G401.6 (cell line): ENCODE measurements at regions not wholly inside any gene's neighbourhood (a gene's known extent, or its start where the extent isn't known, plus 50 kb on each side); places are given as distances from the start of the nearest gene placed in this dataset.

Experiments used
- FAIRE-seq: peaks from 2 replicates; lab custom pipeline; 2012; peaks lifted over from hg19 to GRCh38; lab: Jason Lieb, UNC

DNA sequence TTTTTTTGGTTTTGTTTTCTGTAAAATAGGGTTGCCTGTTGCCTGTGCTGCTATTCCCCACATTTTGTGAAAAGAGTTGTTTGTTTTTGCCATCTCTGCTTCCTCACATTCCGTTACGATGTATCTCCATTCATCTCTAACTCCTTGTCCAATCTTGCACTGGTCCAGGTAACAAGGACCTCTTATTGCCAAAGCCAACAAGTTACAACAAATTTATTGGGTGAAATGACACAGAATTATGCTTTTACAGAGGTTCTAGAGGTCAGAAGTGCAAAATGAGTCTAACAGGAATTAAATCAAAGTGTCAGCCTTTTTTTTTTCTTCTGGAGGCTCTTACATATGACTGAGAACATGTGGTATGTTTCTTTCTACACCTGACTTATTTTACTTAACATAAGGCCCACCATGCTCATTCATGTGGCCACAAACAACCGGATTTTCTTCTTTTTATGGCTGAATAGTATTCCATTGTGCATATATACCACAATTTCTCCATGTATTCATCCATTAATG, 787.9 kb upstream of the B3GALT2 start:
- FAIRE-seq: no peak

DNA sequence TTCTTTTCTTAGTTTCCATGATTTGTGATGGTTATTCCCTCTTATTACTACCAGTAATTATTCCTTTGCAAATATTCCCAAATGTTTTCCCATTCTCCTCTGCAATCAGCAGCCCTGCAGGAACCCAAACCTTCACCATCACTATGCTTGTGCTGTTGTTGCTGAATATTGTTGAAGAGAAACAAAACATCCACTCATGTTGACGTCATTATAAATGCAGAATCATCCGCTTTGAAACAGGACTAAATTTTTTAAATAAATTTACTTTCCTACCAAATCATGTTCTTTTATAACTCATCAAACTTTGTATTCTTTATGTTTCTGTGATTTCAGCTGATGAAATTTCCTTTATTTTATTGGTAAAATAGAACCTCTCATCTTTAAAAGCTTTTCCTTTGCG, 787.0 kb upstream of the B3GALT2 start:
- FAIRE-seq: no peak

DNA sequence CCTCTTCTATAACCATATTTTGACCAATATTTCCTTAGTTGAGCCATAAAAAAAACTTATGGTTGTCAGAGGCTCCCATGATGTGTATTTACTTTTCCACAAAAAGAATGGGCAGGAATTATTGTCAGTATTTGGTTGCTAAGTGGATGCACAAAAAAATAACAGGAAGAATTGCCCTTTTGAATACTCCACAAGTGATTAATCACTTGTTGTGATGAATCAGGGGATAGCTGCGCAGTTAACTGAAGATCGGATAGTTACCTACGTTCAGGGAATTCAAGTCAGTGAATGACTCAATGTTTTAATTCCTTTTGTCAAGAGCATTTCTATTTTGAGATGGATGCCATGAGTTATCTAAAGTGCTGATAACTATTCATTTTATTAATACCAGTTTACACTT, 785.2 kb upstream of the B3GALT2 start:
- no peak for FAIRE-seq

DNA sequence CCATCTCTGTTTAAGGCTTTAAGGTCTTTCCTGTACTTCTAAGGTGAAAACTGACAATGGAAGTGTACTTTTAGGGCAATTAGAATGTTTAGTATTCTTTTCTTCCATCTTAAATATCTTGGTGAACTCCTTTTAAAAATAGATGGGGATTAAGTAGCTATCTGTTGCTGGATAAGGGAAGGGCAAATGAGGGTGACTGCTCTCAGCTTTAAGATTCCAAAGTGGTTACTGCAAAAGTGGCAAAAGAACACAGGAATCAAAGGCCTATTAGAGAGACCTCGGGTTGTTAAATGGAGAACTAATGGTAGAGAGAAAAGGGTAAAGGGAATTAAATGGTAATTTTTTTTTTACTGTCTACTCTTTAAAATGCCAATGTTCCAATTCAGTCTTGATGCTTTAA, 774.1 kb upstream of the B3GALT2 start:
- FAIRE-seq: no peak

DNA sequence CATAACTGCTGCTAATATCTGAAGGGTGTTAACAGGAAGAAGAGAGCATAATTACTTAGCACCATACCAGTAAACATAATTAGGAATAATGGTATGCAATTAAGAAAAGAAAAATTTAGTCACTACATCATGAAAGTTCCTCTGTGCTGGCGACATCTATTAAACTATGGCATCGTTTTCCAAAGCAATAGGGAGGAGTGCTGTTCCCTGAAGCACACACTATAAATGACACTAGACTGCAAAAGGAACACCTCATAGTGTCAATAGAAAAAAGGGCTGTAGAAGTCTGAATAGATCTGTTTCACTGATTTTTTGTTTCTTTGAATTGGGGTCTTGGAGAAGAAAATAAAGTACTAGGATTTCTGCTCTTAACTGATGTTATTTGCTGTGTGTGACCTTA, 773.6 kb upstream of the B3GALT2 start:
- FAIRE-seq: no peak

DNA sequence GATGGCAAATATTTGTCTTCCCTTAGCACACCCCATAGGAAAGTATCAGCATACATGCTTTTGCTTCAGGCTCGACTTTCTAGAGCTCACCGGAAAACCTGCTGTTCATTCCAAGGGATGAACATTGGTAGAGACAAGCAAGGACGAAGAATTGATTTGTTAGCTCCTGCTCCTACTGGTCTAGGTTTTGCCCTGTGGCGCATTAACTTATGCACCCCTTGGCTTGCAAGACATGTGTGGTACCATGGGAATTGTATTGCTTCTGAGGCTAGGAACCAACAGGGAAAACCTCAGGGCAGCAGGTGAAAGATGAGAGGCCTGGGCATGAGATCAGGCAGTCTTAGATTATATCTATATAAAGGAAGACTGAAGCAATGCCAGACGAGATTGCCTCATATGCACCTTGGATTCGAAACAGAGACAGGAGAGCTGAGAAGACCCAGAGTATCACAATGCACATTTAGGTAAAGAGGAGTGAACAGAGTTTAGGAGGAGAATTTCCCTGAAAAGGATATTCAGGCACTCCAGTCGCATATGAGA, 771.2 kb upstream of the B3GALT2 start:
- no peak for FAIRE-seq

DNA sequence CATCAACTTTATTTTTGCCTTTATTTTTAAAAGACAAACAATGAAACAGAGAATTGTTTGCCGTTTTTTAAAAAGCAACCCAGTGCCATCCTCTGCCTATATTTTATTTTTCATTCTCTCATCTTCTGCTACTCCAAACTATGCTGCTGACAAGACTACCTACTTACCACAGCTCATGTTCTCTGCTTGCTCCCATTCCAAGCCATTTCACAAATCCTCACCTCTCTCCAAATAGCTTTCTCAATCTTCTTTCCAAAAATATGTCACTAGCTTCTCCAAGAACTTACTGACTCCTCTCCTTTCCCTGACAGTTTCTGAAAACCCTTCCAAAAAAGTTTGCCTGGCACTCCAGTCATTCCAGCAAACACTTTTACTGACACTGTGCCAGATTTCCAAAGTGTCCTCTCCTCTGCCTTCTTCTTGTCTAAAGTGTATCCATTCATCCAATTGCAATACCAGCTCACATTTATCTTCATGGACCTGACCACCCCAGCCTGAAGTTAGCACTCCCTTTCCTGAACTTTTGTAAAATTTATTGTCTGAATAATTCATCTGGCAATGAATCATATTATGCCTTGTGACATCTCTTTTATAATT, 766.5 kb upstream of the B3GALT2 start:
- FAIRE-seq: no peak

DNA sequence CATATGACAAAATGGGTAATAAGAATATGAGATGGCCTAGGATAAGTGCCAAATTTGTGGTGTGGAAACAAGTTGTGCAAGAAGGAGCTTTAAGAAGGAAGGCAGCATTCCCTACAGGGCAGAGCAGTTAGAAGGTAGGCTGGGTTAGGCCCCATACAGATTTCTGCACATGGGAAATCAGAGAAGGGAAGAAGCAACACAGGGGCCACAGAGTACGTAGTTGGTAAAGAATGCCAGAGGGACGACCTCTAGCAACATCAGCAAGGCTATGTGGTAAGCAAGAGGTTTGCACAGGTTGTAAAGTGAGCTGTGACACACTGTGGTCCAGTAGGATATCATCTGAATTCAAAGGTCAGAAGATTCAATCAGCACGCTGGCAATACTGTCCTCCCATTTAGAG, 765.6 kb upstream of the B3GALT2 start:
- FAIRE-seq: no peak

DNA sequence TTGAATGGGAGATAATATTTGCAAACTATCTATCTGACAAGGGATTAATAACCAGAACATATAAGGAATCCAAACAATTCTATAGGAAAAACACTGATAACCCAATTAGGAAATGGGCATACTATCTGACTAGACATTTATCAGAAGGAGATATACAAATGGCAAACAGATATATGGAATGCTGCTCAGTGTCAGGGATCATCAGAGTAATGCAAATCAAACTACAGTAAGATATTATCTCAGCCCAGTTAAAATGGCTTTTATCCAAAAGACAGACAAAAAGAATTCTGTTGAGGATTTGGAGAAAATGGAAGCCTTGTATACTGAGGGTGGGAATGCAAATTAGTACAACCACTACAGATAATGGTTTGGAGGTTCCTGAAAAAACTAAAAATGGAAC, 758.0 kb upstream of the B3GALT2 start:
- no peak for FAIRE-seq

DNA sequence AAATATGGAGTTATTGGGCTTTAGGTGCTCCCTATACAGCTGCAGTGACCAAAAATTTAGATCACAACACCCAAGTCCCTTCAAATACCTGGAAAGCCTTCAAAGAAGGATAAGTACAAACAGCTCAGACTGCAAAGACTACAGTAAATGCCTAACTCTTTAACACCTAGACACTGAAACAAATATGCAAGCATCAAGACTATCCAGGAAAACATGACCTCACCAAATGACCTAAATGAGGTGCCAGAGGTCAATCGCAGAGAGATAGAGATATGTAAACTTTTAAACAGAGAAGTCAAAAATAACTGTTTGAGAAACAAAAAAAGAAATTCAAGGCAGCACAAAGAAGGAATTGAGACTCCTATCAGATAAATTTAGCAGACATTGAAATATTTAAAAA, 753.8 kb upstream of the B3GALT2 start:
- FAIRE-seq: no peak

DNA sequence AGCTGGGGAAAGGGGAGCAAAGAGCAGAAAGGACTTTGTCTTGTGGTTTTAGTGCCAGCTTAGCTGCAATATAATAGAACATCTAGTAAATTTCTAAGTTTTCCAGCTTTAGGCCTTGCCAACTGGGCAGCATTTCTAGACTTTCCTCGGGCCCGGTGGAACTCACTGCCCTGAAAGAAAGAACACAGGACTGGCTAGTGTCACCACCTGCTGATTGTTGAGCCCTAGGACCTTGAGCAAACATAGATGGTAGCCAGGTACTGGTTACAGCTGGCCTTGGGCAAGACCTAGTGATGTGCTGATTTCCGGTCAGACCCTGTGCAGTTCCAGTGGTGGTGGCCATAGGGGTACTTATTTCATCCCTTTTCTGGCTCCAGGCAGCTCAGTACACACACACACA, 753.2 kb upstream of the B3GALT2 start:
- FAIRE-seq: no peak

DNA sequence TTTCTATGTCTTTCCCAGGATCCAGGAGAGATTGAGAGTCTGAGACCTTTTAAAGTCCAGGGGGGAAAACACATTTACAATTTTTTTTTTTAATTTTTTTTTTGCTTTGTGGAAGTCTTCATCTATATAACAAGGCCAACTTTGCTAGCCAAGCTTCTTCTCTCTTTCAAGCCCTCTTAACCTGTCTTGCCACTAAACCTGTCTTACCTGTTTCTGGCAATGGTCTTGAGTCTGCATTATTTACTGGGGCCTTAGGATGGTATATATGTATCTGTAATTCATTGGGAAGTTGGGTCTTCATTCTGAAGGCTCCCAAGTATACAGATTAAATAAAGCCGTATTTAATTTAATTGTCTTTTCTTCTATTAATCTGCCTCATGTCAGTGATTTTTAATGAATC, 750.9 kb upstream of the B3GALT2 start:
- no peak for FAIRE-seq

DNA sequence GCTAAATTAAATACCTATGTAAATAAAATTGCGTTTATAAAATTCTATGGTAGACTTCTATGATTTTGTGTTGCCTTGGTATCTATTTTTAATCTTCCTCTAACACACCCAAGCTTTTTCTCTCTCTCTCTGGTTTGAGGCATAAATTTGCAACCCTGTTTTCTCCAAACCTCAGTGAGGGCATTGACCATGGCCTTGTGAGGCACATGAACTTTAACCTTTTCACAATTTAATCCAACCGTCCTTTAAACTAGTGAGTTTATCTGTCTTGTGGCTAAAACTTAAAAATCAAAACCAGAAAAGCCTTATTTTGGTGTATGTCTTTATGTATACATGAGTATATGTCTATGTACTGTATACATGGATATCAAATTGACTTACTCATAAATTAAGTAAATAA, 746.6 kb upstream of the B3GALT2 start:
- FAIRE-seq: no peak

DNA sequence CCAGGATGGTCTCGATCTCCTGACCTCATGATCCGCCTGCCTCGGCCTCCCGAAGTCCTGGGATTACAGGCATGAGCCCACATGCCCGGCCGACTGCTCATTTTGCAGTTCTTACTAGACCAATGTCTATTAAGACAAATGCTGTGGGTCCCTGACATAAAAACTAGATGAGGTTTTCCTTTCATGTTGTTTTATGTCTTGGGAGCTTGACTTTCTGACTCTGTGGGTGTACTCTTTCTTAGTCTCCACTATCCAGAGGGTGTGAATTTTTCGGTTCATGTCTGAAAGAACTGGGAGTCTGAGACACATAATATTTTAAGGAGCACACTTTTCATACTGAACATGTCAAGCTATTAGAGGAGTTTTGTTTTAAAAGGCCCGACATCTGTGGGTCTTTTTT, 744.9 kb upstream of the B3GALT2 start:
- FAIRE-seq: no peak

DNA sequence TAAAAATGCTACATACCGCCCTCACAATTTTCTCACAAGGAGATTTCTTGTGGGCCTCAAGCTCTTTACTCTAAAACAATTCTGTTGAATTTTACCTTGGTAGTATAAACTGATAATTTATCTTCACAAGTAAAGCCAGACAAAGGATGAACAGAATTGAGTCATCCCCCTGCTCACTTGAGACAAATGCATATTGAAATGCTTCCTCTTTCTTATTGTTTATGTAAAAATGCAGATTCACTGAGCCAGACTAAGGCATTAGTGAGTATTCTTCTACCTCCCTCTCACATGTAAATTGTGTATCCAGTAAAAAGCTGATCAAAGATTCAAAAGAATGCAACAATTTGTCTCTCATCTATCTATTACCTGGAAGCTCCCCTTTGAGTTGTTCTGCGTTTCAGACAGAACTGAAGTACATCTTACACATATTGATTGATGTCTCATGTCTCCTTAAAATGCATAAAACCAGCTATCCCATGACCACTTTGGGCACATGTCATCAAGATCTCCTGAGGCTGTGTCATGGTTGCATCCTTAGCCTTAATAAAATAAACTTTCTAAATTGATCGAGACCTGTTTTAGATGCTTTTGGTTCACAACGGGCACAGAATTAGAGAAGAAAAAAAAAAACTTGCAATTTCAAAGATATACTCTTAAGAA, 743.1 kb upstream of the B3GALT2 start:
- FAIRE-seq: no peak

DNA sequence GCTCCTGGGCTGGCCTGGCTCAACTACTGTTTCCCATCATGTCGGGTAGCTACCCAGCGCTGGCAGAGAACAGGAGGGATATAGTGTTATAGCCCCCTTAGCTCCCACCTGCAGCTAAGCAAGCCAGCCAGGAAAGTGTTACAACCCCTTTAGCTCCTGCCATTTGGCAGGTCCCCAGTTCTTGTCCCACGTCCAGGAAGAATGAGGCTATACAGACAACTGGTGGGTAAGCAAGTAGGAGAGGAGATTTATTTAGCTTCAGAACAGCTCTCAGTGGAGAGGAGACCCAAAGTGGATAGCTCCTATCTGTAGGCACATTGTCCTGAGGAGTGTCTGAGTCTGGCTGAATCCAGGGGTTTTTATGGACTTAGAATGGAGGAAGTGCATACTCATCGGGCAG, 741.1 kb upstream of the B3GALT2 start:
- FAIRE-seq: no peak

DNA sequence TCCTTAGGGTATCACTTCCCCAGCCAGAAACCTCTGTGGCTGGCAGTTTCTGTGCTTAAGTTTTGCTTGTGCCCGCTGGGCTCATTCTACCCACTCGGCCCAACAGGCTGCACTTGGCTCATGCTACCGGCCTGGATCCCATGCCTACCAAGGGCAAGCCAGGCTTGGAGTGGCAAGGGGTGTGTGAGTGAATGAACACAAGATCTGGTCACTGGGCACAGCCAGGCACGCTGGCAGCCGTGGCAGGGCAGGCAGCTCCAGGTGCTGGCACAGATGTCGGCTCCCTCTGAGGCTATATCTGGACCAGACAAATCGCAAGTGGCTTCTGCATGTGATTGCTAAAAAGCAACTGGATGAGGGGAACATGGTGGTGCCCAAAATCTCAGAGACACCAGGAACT, 740.5 kb upstream of the B3GALT2 start:
- no peak for FAIRE-seq

DNA sequence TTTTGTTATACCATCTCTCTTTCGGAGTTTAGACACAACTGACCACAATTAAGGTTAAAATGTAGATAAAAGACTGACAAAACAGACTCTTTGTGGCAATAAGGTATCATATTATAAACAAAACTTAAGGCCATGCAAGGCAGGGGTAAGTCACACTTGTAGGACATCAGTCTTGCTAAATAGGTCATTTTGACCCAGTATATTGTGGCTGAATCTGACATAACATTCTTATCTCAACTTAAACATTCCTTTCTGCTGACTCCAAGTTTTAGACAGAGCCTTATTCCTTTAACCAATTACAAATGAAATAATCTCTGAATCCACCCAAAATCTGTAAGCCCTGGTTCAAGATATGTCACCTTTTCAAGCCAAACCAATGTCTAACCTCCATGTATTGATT, 733.4 kb upstream of the B3GALT2 start:
- no peak for FAIRE-seq

DNA sequence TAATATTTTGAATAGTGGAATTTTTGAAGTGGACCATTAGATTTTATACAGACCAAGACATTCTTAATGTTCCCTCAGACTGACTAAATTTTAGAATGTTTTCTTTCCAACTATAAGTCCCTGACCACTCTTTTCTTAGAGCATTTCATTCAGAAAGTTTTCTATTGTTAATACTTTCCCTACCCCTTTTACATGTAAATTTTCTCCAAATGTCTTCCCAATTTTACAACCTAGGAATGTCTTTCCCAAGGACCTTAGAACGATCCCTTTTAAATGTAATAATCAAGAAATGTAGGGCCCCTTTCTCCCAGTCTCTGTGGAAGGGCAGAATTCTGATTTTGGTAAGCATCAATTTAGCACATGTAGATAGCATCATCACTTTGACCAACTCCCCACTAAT, 730.0 kb upstream of the B3GALT2 start:
- FAIRE-seq: no peak

DNA sequence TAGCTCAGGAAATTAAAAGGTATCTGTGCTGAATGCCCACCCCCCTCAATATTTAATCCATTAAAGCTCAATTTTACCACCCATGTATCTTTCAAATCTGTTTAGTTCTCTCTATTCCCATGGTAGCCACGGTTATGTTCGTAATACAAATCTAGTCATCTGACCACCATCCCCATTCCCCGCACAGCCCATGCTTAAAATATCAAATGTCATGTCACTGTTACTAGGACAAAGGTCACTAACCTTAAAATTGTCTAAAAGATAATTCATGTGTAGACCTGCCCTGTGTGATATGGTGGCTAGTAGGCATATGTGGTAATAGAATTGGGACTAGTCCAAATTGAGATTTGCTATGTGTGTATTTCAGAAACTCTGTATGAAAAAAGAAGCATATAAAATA, 728.5 kb upstream of the B3GALT2 start:
- no peak for FAIRE-seq

DNA sequence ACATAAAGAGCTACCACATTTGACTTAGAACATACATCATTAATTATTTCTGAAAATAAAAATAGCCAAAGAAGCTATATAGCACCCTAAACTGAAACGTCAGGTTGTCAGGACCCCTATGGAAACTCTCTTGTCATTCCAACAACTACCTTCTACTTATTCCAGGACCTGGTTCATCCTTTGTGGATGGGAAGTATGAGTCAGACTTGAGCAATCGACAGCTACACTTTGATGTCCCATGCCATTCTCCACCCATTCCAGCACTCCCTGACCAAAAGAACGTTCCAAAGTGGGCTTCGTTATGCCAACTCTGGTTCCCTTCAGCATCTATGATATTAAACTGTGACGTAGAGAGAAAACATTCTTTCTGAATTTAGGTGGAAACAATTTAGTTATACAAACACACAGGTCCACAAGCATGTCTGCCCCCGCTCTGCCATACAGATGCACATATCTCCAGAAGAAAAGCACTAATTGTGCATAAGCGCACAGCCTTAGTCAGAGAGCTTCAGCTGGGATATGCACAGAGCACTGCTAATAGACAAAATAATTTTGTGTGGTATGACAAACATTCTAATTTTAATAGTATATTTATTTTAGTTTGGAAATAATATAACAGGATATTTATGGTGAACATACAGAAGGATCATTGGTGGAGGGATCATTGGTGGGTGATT, 723.1 kb upstream of the B3GALT2 start:
- FAIRE-seq: no peak

DNA sequence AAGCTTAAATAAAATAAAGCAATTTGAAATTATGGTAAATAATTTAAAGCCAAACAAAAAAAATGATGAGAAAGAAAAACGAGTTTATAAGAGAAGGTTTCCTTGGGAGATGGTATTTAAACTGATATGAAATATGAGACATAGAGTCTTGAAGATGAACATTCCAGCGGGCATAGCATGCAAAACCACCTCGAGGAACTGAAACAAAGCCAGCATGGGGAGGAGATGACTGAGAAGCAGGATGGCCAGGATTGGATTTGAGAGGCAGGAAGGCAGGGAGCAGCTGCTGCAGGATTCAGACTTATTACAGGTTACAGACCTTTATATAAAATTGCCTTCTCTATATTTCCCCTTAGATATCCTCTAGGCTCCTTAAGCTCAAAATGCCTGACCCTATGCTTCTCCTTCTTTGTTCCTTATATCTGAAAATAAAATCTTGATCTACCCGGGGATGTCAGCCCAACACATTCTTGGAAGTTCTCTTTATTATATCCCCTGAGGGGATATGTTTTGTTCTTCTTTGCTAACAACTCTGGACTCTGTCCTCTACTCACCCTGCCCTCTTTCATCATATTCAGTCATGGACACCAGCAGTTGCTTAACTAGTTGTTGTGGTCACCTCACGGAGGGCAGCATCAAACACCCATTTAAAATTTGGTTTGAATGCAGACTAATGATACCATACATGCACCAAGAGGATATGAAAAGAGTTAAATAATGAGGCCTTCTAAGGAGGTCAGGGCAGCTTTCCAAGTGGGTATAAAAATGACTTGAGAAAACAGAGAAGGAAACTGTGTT, 719.1 kb upstream of the B3GALT2 start:
- no peak for FAIRE-seq

DNA sequence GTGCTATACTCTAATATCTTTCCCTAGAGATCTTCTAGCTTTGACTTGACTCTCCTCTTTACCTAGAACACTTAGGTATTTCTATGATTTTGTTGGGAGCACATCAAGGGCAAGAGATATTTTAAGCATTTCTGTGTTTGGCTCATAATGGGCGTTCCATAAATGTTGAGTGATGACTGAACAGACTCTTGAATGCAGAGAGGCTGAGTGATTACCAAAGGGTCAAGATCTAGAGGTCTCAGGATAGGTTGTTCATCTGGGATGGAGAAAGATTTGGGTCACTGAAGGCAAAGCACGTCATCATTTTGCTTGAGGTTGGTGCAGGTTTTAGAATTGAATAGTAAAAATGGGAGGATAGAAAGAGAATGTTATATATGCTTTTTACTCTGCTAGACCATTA, 705.4 kb upstream of the B3GALT2 start:
- no peak for FAIRE-seq
